WTC11 (cell line): ENCODE measurements at regions not wholly inside any gene's neighbourhood (a gene's known extent, or its start where the extent isn't known, plus 50 kb on each side); places are given as distances from the start of the nearest gene placed in this dataset.
"Not testable (repeated sequence)": the region's sequence is repeated elsewhere in the genome, so short reads cannot be mapped to it uniquely, and the experiment has no call there.

Source experiments
- ATAC-seq: fragments of 200-7000 bp; cut with Tn5 transposase; 2 replicates; pipeline ENCODE4 v1.10.0; 2021; ENCODE audit warnings: mild to moderate bottlenecking, moderate library complexity
- CTCF ChIA-PET: fragments of 300-600 bp; sonication (Branson Sonifier 250); formaldehyde crosslinking; loops from one replicate; lab custom pipeline; 2021; ENCODE audit warnings: antibody characterized with exemption; lab: Charles Lee
- POLR2A ChIA-PET: fragments of 350-600 bp; sonication (Branson Sonifier 250); formaldehyde crosslinking; loops from one replicate; lab custom pipeline; 2021; ENCODE audit warnings: antibody characterized with exemption; lab: Charles Lee
- DNase-seq: peaks from one replicate; pipeline ENCODE4 v3.0.0; 2021; ENCODE audit warnings: low spot score
- H3K27ac Mint-ChIP-seq: 2 replicates; pipeline ENCODE4 v1.8.0; 2021; ENCODE audit warnings: mixed read lengths
- H3K27me3 Mint-ChIP-seq: 2 replicates; pipeline ENCODE4 v1.8.0; 2021; ENCODE audit warnings: low read depth, mild to moderate bottlenecking, moderate library complexity, mixed read lengths
- H3K36me3 Mint-ChIP-seq: 2 replicates; pipeline ENCODE4 v1.8.0; 2021; ENCODE audit warnings: mixed read lengths
- H3K4me1 Mint-ChIP-seq: 2 replicates; pipeline ENCODE4 v1.8.0; 2022; ENCODE audit warnings: mixed read lengths
- H3K4me3 Mint-ChIP-seq: 2 replicates; pipeline ENCODE4 v1.8.0; 2021; ENCODE audit warnings: mild to moderate bottlenecking, moderate library complexity, mixed read lengths
- H3K9me3 Mint-ChIP-seq: 2 replicates; pipeline ENCODE4 v1.8.0; 2021; ENCODE audit warnings: mixed read lengths
- ATF2 ChIP-seq: sonication (generic); formaldehyde crosslinking; IDR thresholded peaks from 2 replicates; pipeline ENCODE4 v1.8.1; 2022; ENCODE audit warnings: low read depth, missing genetic modification reagents, borderline replicate concordance
- CBFB ChIP-seq: sonication (generic); formaldehyde crosslinking; IDR thresholded peaks from 2 replicates; pipeline ENCODE4 v1.8.1; 2022; ENCODE audit warnings: mild to moderate bottlenecking, low read depth, missing genetic modification reagents
- CDX4 ChIP-seq: fragments of 250-450 bp; sonication (Bioruptor Pico); IDR thresholded peaks from 2 replicates; pipeline ENCODE4 v1.9.0; 2021; ENCODE audit warnings: moderate library complexity, mild to moderate bottlenecking, inconsistent platforms, borderline replicate concordance
- CREB1 ChIP-seq: sonication (generic); formaldehyde crosslinking; IDR thresholded peaks from 2 replicates; pipeline ENCODE4 v1.8.0; 2023; ENCODE audit warnings: mild to moderate bottlenecking, missing genetic modification reagents
- E2F4 ChIP-seq: sonication (generic); formaldehyde crosslinking; IDR thresholded peaks from 2 replicates; pipeline ENCODE4 v1.8.1; 2022; ENCODE audit warnings: low read depth, mild to moderate bottlenecking, moderate library complexity, missing genetic modification reagents, borderline replicate concordance
- FOXJ3 ChIP-seq: sonication (generic); formaldehyde crosslinking; IDR thresholded peaks from 2 replicates; pipeline ENCODE4 v1.9.0; 2021; ENCODE audit warnings: missing genetic modification reagents, mild to moderate bottlenecking, borderline replicate concordance
- GABPB1 ChIP-seq: sonication (generic); formaldehyde crosslinking; IDR thresholded peaks from 2 replicates; pipeline ENCODE4 v1.8.1; 2023; ENCODE audit warnings: mild to moderate bottlenecking, missing genetic modification reagents
- MAX ChIP-seq: sonication (generic); formaldehyde crosslinking; IDR thresholded peaks from 2 replicates; pipeline ENCODE4 v1.8.0; 2022; ENCODE audit warnings: mild to moderate bottlenecking, missing genetic modification reagents
- NFYB ChIP-seq: sonication (generic); formaldehyde crosslinking; conservative IDR thresholded peaks from 2 replicates; pipeline ENCODE4 v1.8.0; 2022; ENCODE audit warnings: low read depth, missing genetic modification reagents
- NR3C1 ChIP-seq: sonication (generic); formaldehyde crosslinking; conservative IDR thresholded peaks from 2 replicates; pipeline ENCODE4 v1.8.1; 2023; ENCODE audit warnings: low read depth, mild to moderate bottlenecking, missing genetic modification reagents
- RORB ChIP-seq: fragments of 250-450 bp; sonication (Bioruptor Pico); IDR thresholded peaks from 2 replicates; pipeline ENCODE4 v1.9.0; 2021; ENCODE audit warnings: mild to moderate bottlenecking
- SMAD4 ChIP-seq: sonication (generic); formaldehyde crosslinking; IDR thresholded peaks from 2 replicates; pipeline ENCODE4 v1.8.0; 2022; ENCODE audit warnings: mild to moderate bottlenecking, missing genetic modification reagents
- SOX15 ChIP-seq: fragments of 250-450 bp; sonication (Bioruptor Pico); IDR thresholded peaks from 2 replicates; pipeline ENCODE4 v1.9.0; 2021; ENCODE audit warnings: mild to moderate bottlenecking
- SP1 ChIP-seq: sonication (generic); formaldehyde crosslinking; conservative IDR thresholded peaks from 2 replicates; pipeline ENCODE4 v1.8.1; 2022; ENCODE audit warnings: missing genetic modification reagents
- TCF7 ChIP-seq: sonication (generic); formaldehyde crosslinking; IDR thresholded peaks from 2 replicates; pipeline ENCODE4 v1.8.0; 2022; ENCODE audit warnings: mild to moderate bottlenecking, low read depth, missing genetic modification reagents, moderate library complexity
- ZBTB43 ChIP-seq: sonication (generic); formaldehyde crosslinking; IDR thresholded peaks from 2 replicates; pipeline ENCODE4 v1.8.1; 2023; ENCODE audit warnings: mild to moderate bottlenecking, missing genetic modification reagents
- ZMAT4 ChIP-seq: fragments of 250-450 bp; sonication (Bioruptor Pico); IDR thresholded peaks from 2 replicates; pipeline ENCODE4 v1.9.0; 2021; ENCODE audit warnings: mild to moderate bottlenecking
- ZNF219 ChIP-seq: sonication (generic); formaldehyde crosslinking; IDR thresholded peaks from 2 replicates; pipeline ENCODE4 v1.8.0; 2023; ENCODE audit warnings: missing genetic modification reagents, mild to moderate bottlenecking, borderline replicate concordance
- ZNF232 ChIP-seq: sonication (generic); formaldehyde crosslinking; IDR thresholded peaks from 2 replicates; pipeline ENCODE4 v1.8.0; 2022; ENCODE audit warnings: mild to moderate bottlenecking, missing genetic modification reagents
- ZNF263 ChIP-seq: sonication (generic); formaldehyde crosslinking; IDR thresholded peaks from 2 replicates; pipeline ENCODE4 v1.8.1; 2022; ENCODE audit warnings: low read depth, mild to moderate bottlenecking, moderate library complexity, missing genetic modification reagents
- ZNF317 ChIP-seq: sonication (generic); formaldehyde crosslinking; IDR thresholded peaks from 2 replicates; pipeline ENCODE4 v1.8.1; 2023; ENCODE audit warnings: low read depth, mild to moderate bottlenecking, moderate library complexity, missing genetic modification reagents, borderline replicate concordance
- ZNF396 ChIP-seq: fragments of 250-450 bp; sonication (Bioruptor Pico); IDR thresholded peaks from 2 replicates; pipeline ENCODE4 v1.8.0; 2021; ENCODE audit warnings: mild to moderate bottlenecking, moderate library complexity, borderline replicate concordance

GRCh38 chr6:140653506-140653905 lies 1279.1 kb upstream of the CITED2 start:
- H3K9me3 Mint-ChIP-seq: peaks cover 10% of the 10 kb centered on the region
- H3K4me3 Mint-ChIP-seq: no peak overlapping the region
- no peak for ATAC-seq
- no peaks in the 10 kb centered on the region for H3K4me1 Mint-ChIP-seq
- peaks cover 3% of the 10 kb centered on the region; the same call in 1 of the 2 replicates for H3K36me3 Mint-ChIP-seq
- no peaks in the 10 kb centered on the region for H3K27me3 Mint-ChIP-seq
- ChIA-PET CTCF (no interaction called here), POLR2A (no interaction called here)
- no peak for DNase-seq
- no peak overlapping the region for H3K27ac Mint-ChIP-seq
- TF ChIP-seq CBFB (CRISPR knock-in tag) (no peak), NFYB (CRISPR knock-in tag) (no peak), NR3C1 (CRISPR knock-in tag) (no peak), E2F4 (CRISPR knock-in tag) (no peak), SOX15 (CRISPR knock-in tag) (no peak), ZNF232 (CRISPR knock-in tag) (no peak), MAX (CRISPR knock-in tag) (no peak), SP1 (no peak), ZMAT4 (CRISPR knock-in tag) (no peak)

GRCh38 chr6:140649502-140649901 lies 1275.1 kb upstream of the CITED2 start:
- H3K27me3 Mint-ChIP-seq, CTCF ChIA-PET, POLR2A ChIA-PET, DNase-seq, H3K4me3 Mint-ChIP-seq, H3K27ac Mint-ChIP-seq, ATAC-seq, H3K4me1 Mint-ChIP-seq: not testable (repeated sequence)
- Mint-ChIP-seq H3K36me3 (peaks cover 30% of the 10 kb centered on the region), H3K9me3 (peaks cover 48% of the 10 kb centered on the region)

- DNase-seq, H3K27ac Mint-ChIP-seq, H3K4me3 Mint-ChIP-seq, CTCF ChIA-PET, ATAC-seq, POLR2A ChIA-PET, H3K4me1 Mint-ChIP-seq, H3K27me3 Mint-ChIP-seq: not testable (repeated sequence)
- Mint-ChIP-seq H3K36me3 (peaks cover 49% of the 10 kb centered on the region), H3K9me3 (peaks cover 69% of the 10 kb centered on the region)
Measured at GRCh38 chr6:140647322-140647721, 1272.9 kb upstream of the CITED2 start.

- no peak overlapping the region for H3K4me3 Mint-ChIP-seq
- peaks cover 84% of the 10 kb centered on the region for H3K9me3 Mint-ChIP-seq
- CTCF ChIA-PET: no interaction called here
- POLR2A ChIA-PET: no interaction called here
- no peak for ATAC-seq
- H3K36me3 Mint-ChIP-seq: peaks cover 59% of the 10 kb centered on the region
- peaks cover 6% of the 10 kb centered on the region for H3K4me1 Mint-ChIP-seq
- no peaks in the 10 kb centered on the region for H3K27me3 Mint-ChIP-seq
- H3K27ac Mint-ChIP-seq: no peak overlapping the region
- DNase-seq: no peak
- no peak for TF ChIP-seq FOXJ3 (CRISPR knock-in tag)
- no peak for TF ChIP-seq ATF2
- TF ChIP-seq SMAD4: no peak
- no peak for TF ChIP-seq ZNF263 (CRISPR knock-in tag)
- TF ChIP-seq ZNF219 (CRISPR knock-in tag): no peak
- no peak for TF ChIP-seq TCF7 (CRISPR knock-in tag)
- no peak for TF ChIP-seq RORB (CRISPR knock-in tag)
- TF ChIP-seq ZBTB43 (CRISPR knock-in tag): no peak
- no peak for TF ChIP-seq ZNF317 (CRISPR knock-in tag)
- TF ChIP-seq CREB1 (CRISPR knock-in tag): no peak
- no peak for TF ChIP-seq CDX4 (CRISPR knock-in tag)
- TF ChIP-seq GABPB1: no peak
- TF ChIP-seq ZNF396 (CRISPR knock-in tag): no peak
Measured at GRCh38 chr6:140644017-140644416, 1269.6 kb upstream of the CITED2 start.
